ENCODE measurements at regions not wholly inside any gene's neighbourhood (a gene's known extent, or its start where the extent isn't known, plus 50 kb on each side); places are given as distances from the start of the nearest gene placed in this dataset.

- H3K9me3 ChIP-seq: no peaks in the 10 kb centered on the region
- H3K36me3 ChIP-seq: no peaks in the 10 kb centered on the region
- no peaks in the 10 kb centered on the region for H3K27me3 ChIP-seq
- TF ChIP-seq CTCF (IDR thresholded peaks at IDR 0.05): peak; percentile 65 to 74
- no peak for DNase-seq
- no peak overlapping the region for H3K4me3 ChIP-seq
- H3K4me1 ChIP-seq: no peaks in the 10 kb centered on the region
- intact Hi-C loops (cut with DNase I; ENCODE audit: low total_unique reads): loop anchor here (5.0 kb wide), 1 partner anchor 512 kb away; no protein-coding TSS in a partner anchor
- no peak overlapping the region for H3K27ac ChIP-seq
Measured at GRCh38 chr7:85554236-85555178, 367.7 kb upstream of the SEMA3D start.

GRCh38 chr7:85535974-85536729, 349.3 kb upstream of the SEMA3D start:
- H3K27me3 ChIP-seq: no peaks in the 10 kb centered on the region
- no peak overlapping the region for H3K27ac ChIP-seq
- TF ChIP-seq CTCF (IDR thresholded peaks at IDR 0.05): no peak
- H3K9me3 ChIP-seq: no peaks in the 10 kb centered on the region
- H3K4me1 ChIP-seq: no peaks in the 10 kb centered on the region
- no peak for DNase-seq
- intact Hi-C loops (cut with DNase I; ENCODE audit: low total_unique reads): no loop called here
- no peak overlapping the region for H3K4me3 ChIP-seq
- H3K36me3 ChIP-seq: no peaks in the 10 kb centered on the region

GRCh38 chr7:85529831-85530230, 343.0 kb upstream of the SEMA3D start:
- no peak for DNase-seq
- H3K4me3 ChIP-seq: no peak overlapping the region
- no peaks in the 10 kb centered on the region for H3K27me3 ChIP-seq
- H3K27ac ChIP-seq: no peak overlapping the region
- TF ChIP-seq CTCF (IDR thresholded peaks at IDR 0.05): no peak
- H3K4me1 ChIP-seq: no peaks in the 10 kb centered on the region
- H3K9me3 ChIP-seq: no peaks in the 10 kb centered on the region
- intact Hi-C loops (cut with DNase I; ENCODE audit: low total_unique reads): no loop called here
- H3K36me3 ChIP-seq: no peaks in the 10 kb centered on the region

- H3K9me3 ChIP-seq: no peaks in the 10 kb centered on the region
- H3K4me3 ChIP-seq: no peak overlapping the region
- H3K27ac ChIP-seq: no peak overlapping the region
- TF ChIP-seq CTCF (IDR thresholded peaks at IDR 0.05): no peak
- intact Hi-C loops (cut with DNase I; ENCODE audit: low total_unique reads): no loop called here
- H3K36me3 ChIP-seq: no peaks in the 10 kb centered on the region
- no peaks in the 10 kb centered on the region for H3K27me3 ChIP-seq
- H3K4me1 ChIP-seq: no peaks in the 10 kb centered on the region
- DNase-seq: no peak
Measured at GRCh38 chr7:85529201-85529600, 342.3 kb upstream of the SEMA3D start.

GRCh38 chr7:85528581-85528980, 341.7 kb upstream of the SEMA3D start:
- no peaks in the 10 kb centered on the region for H3K36me3 ChIP-seq
- intact Hi-C loops (cut with DNase I; ENCODE audit: low total_unique reads): no loop called here
- no peaks in the 10 kb centered on the region for H3K9me3 ChIP-seq
- H3K4me1 ChIP-seq: no peaks in the 10 kb centered on the region
- H3K27me3 ChIP-seq: no peaks in the 10 kb centered on the region
- TF ChIP-seq CTCF (IDR thresholded peaks at IDR 0.05): no peak
- H3K27ac ChIP-seq: no peak overlapping the region
- H3K4me3 ChIP-seq: no peak overlapping the region
- DNase-seq: no peak
